Natural killer cell (primary cell): ENCODE measurements at regions not wholly inside any gene's neighbourhood (a gene's known extent, or its start where the extent isn't known, plus 50 kb on each side); places are given as distances from the start of the nearest gene placed in this dataset.
"Not testable (repeated sequence)": the region's sequence is repeated elsewhere in the genome, so short reads cannot be mapped to it uniquely, and the experiment has no call there.

Experiments
- ATAC-seq, 3 donors: fragments of 150-1000 bp in 2 of 3; fragments of 200-7000 bp in 1 of 3; cut with Tn5 transposase; 1 replicate in 1 of 3; 2 replicates in 2 of 3; pipeline ENCODE4 v1.10.0; 2021; ENCODE audit warnings: mild to moderate bottlenecking in 2 of 3, moderate library complexity in 2 of 3
- DNase-seq, 2 donors: peaks; one replicate each; pipeline versions ENCODE4 v3.0.0 to v3.0.0-alpha.2; 2013 to 2021; ENCODE audit warnings: mixed read lengths in 1 of 2
- H3K27ac ChIP-seq: one replicate; pipeline ENCODE4 v1.5.1; 2013; ENCODE audit warnings: mild to moderate bottlenecking, low read length
- H3K27me3 ChIP-seq: one replicate; pipeline ENCODE4 v1.6.1; 2013; ENCODE audit warnings: low read length; ENCODE audit not compliant: control insufficient read depth, insufficient read depth
- H3K36me3 ChIP-seq: one replicate; pipeline ENCODE4 v1.6.1; 2013; ENCODE audit warnings: low read length; ENCODE audit not compliant: control insufficient read depth, insufficient read depth
- H3K4me1 ChIP-seq: one replicate; pipeline ENCODE4 v1.6.1; 2013; ENCODE audit warnings: low read length; ENCODE audit not compliant: control insufficient read depth, insufficient read depth
- H3K4me3 ChIP-seq: one replicate; pipeline ENCODE4 v1.5.1; 2013; ENCODE audit warnings: low read length
- H3K9me3 ChIP-seq: one replicate; pipeline ENCODE4 v1.6.1; 2013; ENCODE audit warnings: low read length; ENCODE audit not compliant: control insufficient read depth, insufficient read depth
- H3K27ac Mint-ChIP-seq, 2 donors: one replicate each; pipeline ENCODE4 v1.8.0; 2022; ENCODE audit warnings: mild to moderate bottlenecking in 2 of 2, mixed read lengths in 2 of 2, moderate library complexity in 1 of 2
- H3K27me3 Mint-ChIP-seq, 2 donors: one replicate each; pipeline ENCODE4 v1.8.0; 2022; ENCODE audit warnings: low read depth in 2 of 2, mixed read lengths in 2 of 2
- H3K36me3 Mint-ChIP-seq: one replicate; pipeline ENCODE4 v1.8.0; 2022; ENCODE audit warnings: mixed read lengths
- H3K4me1 Mint-ChIP-seq, 2 donors: one replicate each; pipeline ENCODE4 v1.8.0; 2022; ENCODE audit warnings: mixed read lengths in 2 of 2
- H3K4me3 Mint-ChIP-seq: one replicate; pipeline ENCODE4 v1.8.0; 2022; ENCODE audit warnings: mild to moderate bottlenecking, moderate library complexity, mixed read lengths
- H3K9me3 Mint-ChIP-seq, 2 donors: one replicate each; pipeline ENCODE4 v1.8.0; 2022; ENCODE audit warnings: mixed read lengths in 2 of 2
- CTCF ChIP-seq: fragments of 200-600 bp; IDR thresholded peaks from one replicate; pipeline ENCODE4 v1.8.0; 2022; ENCODE audit warnings: antibody characterized with exemption
- WGBS: methylation state at CpG from one replicate; pipeline ENCODE4 v1.1.7; 2013; ENCODE audit warnings: missing lambda C conversion rate; ENCODE audit not compliant: insufficient coverage; 5-methylcytosine and 5-hydroxymethylcytosine counted together
- intact Hi-C: fragments of 100-400 bp; cut with micrococcal nuclease; formaldehyde crosslinking; loops from one replicate; pipeline ENCODE4 v1.14.2; 2022

- peaks cover 3% of the 10 kb centered on the region for H3K9me3 ChIP-seq
- no peak overlapping the region for H3K4me3 ChIP-seq
- H3K4me1 Mint-ChIP-seq, result no peaks in the 10 kb centered on the region
- DNase-seq (no peak), ATAC-seq (no peak)
- no peaks in the 10 kb centered on the region for H3K27me3 ChIP-seq
- intact Hi-C loops, result no loop called here
- H3K27me3 Mint-ChIP-seq, result no peaks in the 10 kb centered on the region
- 92% methylated on average over 1 of the region's 1 CpG for WGBS
- H3K4me3 Mint-ChIP-seq, result no peak overlapping the region
- no peak overlapping the region for H3K27ac ChIP-seq
- H3K4me1 ChIP-seq, result no peaks in the 10 kb centered on the region
- peaks cover 11% of the 10 kb centered on the region for H3K36me3 Mint-ChIP-seq
- no peaks in the 10 kb centered on the region for H3K36me3 ChIP-seq
- peaks cover 4 to 18% of the 10 kb centered on the region in 2 donors for H3K9me3 Mint-ChIP-seq
- no peak for TF ChIP-seq CTCF
- H3K27ac Mint-ChIP-seq, result no peak overlapping the region
Observed at GRCh38 chr20:39745380-39745779, 783.2 kb downstream of the DHX35 start.

GRCh38 chr20:39738651-39739050 lies 776.5 kb downstream of the DHX35 start:
- Mint-ChIP-seq H3K4me3 (no peak overlapping the region), H3K27me3 (no peaks in the 10 kb centered on the region), H3K36me3 (no peaks in the 10 kb centered on the region), H3K4me1 (no peaks in the 10 kb centered on the region), H3K27ac (no peak overlapping the region), H3K9me3 (no peaks in the 10 kb centered on the region)
- Histone ChIP-seq H3K27ac (no peak overlapping the region), H3K4me1 (no peaks in the 10 kb centered on the region), H3K27me3 (no peaks in the 10 kb centered on the region), H3K4me3 (no peak overlapping the region), H3K36me3 (no peaks in the 10 kb centered on the region), H3K9me3 (no peaks in the 10 kb centered on the region)
- no peak for TF ChIP-seq CTCF
- no peak for ATAC-seq
- no peak for DNase-seq
- 100% methylated on average over 2 of the region's 2 CpGs for WGBS
- intact Hi-C loops, result no loop called here

- Histone ChIP-seq H3K9me3 (no peaks in the 10 kb centered on the region), H3K4me1 (no peaks in the 10 kb centered on the region), H3K36me3 (no peaks in the 10 kb centered on the region), H3K4me3 (no peak overlapping the region), H3K27ac (no peak overlapping the region), H3K27me3 (no peaks in the 10 kb centered on the region)
- Mint-ChIP-seq H3K36me3 (peaks cover 8% of the 10 kb centered on the region), H3K4me3 (no peak overlapping the region), H3K27me3 (no peaks in the 10 kb centered on the region), H3K4me1 (no peaks in the 10 kb centered on the region), H3K27ac (no peak overlapping the region), H3K9me3 (peaks cover 7 to 9% of the 10 kb centered on the region in 2 donors)
- 87% methylated on average over 4 of the region's 6 CpGs for WGBS
- TF ChIP-seq CTCF, result no peak
- no peak for DNase-seq
- no peak for ATAC-seq
- intact Hi-C loops, result no loop called here
Observed at GRCh38 chr20:39736434-39737327, 774.5 kb downstream of the DHX35 start.

GRCh38 chr20:39725513-39725912 lies 763.4 kb downstream of the DHX35 start:
- not testable (repeated sequence) for H3K4me1 Mint-ChIP-seq

More at GRCh38 chr20:39725513-39725912, 763.4 kb downstream of the DHX35 start:
- H3K27me3 ChIP-seq, H3K4me3 ChIP-seq, intact Hi-C loops, DNase-seq, H3K27me3 Mint-ChIP-seq, H3K4me1 ChIP-seq, H3K4me3 Mint-ChIP-seq, H3K27ac Mint-ChIP-seq, H3K27ac ChIP-seq, H3K36me3 ChIP-seq, ATAC-seq: not testable (repeated sequence)
- whole genome bisulfite sequencing, result 96% methylated on average over 6 of the region's 6 CpGs
- peaks cover 14 to 22% of the 10 kb centered on the region in 2 donors for H3K9me3 Mint-ChIP-seq
- H3K36me3 Mint-ChIP-seq, result peaks cover 34% of the 10 kb centered on the region
- peaks cover 13% of the 10 kb centered on the region for H3K9me3 ChIP-seq
